HG03439 (cell line): ENCODE measurements at regions not wholly inside any gene's neighbourhood (a gene's known extent, or its start where the extent isn't known, plus 50 kb on each side); places are given as distances from the start of the nearest gene placed in this dataset.

Experiments used
- ATAC-seq: cut with Tn5 transposase; IDR thresholded peaks from one replicate; pipeline ENCODE4 v1.9.1; 2021; ENCODE audit warnings: mild to moderate bottlenecking, moderate library complexity; ENCODE audit not compliant: unreplicated experiment

- ATAC-seq: no peak
Observed at GRCh38 chr2:139963863-139964355, 1183.7 kb upstream of the NXPH2 start.

- no peak for ATAC-seq
Observed at GRCh38 chr2:139949242-139949972, 1169.2 kb upstream of the NXPH2 start.

- no peak for ATAC-seq
Observed at GRCh38 chr2:139946690-139947089, 1166.5 kb upstream of the NXPH2 start.

GRCh38 chr2:139940686-139941085 is 1160.5 kb upstream of the NXPH2 start:
- no peak for ATAC-seq

- ATAC-seq: no peak
Observed at GRCh38 chr2:139925903-139926302, 1145.7 kb upstream of the NXPH2 start.

GRCh38 chr2:139924070-139924469 is 1143.9 kb upstream of the NXPH2 start:
- no peak for ATAC-seq

- ATAC-seq: no peak
Observed at GRCh38 chr2:139918982-139919381, 1138.8 kb upstream of the NXPH2 start.

- no peak for ATAC-seq
Observed at GRCh38 chr2:139917690-139918384, 1137.6 kb upstream of the NXPH2 start.

GRCh38 chr2:139916822-139917221 is 1136.6 kb upstream of the NXPH2 start:
- no peak for ATAC-seq

GRCh38 chr2:139911160-139911559 is 1131.0 kb upstream of the NXPH2 start:
- ATAC-seq: no peak

- no peak for ATAC-seq
Observed at GRCh38 chr2:139909136-139909535, 1128.9 kb upstream of the NXPH2 start.

- no peak for ATAC-seq
Observed at GRCh38 chr2:139905624-139906023, 1125.4 kb upstream of the NXPH2 start.

GRCh38 chr2:139891636-139892035 is 1111.4 kb upstream of the NXPH2 start:
- ATAC-seq: no peak

GRCh38 chr2:139885921-139886498 is 1105.8 kb upstream of the NXPH2 start:
- ATAC-seq: no peak

- no peak for ATAC-seq
Observed at GRCh38 chr2:139876964-139877363, 1096.8 kb upstream of the NXPH2 start.

GRCh38 chr2:139876321-139876720 is 1096.1 kb upstream of the NXPH2 start:
- ATAC-seq: no peak

GRCh38 chr2:139872503-139872902 is 1092.3 kb upstream of the NXPH2 start:
- ATAC-seq: no peak

GRCh38 chr2:139872032-139872431 is 1091.8 kb upstream of the NXPH2 start:
- no peak for ATAC-seq

- no peak for ATAC-seq
Observed at GRCh38 chr2:139867601-139868226, 1087.5 kb upstream of the NXPH2 start.

- no peak for ATAC-seq
Observed at GRCh38 chr2:139864821-139865302, 1084.7 kb upstream of the NXPH2 start.

GRCh38 chr2:139854769-139855483 is 1074.7 kb upstream of the NXPH2 start:
- ATAC-seq: no peak
